ENCODE measurements at regions not wholly inside any gene's neighbourhood (a gene's known extent, or its start where the extent isn't known, plus 50 kb on each side); places are given as distances from the start of the nearest gene placed in this dataset.
"Not testable (repeated sequence)": the region's sequence is repeated elsewhere in the genome, so short reads cannot be mapped to it uniquely, and the experiment has no call there.

DNA sequence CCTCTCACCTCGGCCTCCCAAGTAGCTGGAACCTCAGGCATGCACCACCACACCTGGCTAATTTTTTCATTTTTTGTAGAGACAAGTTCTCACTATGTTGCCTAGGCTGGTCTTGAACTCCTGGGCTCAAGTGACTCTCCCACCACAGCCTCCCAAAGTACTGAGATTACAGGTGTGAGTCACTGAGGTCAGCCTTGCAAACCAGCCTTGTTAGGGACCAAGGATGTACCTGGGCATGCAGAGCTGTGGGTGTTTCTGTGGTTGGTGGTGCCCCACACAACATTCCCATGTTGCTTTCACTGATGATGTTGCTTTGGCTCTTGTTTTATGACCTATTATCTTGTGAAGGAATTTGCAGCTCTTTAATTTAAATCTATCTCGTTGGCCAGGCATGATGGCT lies 54.8 kb downstream of the OTUD1 start:
- no peak for DNase-seq

DNA sequence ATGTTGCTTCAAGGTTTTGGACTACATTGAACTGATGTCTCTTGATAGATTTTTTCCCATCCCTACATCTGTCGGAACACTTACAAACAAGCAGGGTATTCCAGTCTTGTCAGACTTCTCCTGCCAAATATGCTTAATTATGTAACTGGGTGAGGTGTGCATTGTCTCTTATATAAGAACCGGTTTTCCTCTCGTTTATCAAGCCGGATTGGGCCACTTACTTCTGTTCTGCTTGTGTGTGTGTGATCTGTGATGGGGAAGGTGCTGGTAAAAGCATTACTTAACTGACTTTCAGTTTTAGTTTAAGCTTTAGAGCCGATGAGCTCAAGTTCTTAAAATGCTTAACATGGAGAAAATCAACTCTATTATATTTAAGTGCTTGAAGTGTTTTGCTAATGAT lies 57.9 kb downstream of the OTUD1 start:
- DNase-seq, result no peak

DNA sequence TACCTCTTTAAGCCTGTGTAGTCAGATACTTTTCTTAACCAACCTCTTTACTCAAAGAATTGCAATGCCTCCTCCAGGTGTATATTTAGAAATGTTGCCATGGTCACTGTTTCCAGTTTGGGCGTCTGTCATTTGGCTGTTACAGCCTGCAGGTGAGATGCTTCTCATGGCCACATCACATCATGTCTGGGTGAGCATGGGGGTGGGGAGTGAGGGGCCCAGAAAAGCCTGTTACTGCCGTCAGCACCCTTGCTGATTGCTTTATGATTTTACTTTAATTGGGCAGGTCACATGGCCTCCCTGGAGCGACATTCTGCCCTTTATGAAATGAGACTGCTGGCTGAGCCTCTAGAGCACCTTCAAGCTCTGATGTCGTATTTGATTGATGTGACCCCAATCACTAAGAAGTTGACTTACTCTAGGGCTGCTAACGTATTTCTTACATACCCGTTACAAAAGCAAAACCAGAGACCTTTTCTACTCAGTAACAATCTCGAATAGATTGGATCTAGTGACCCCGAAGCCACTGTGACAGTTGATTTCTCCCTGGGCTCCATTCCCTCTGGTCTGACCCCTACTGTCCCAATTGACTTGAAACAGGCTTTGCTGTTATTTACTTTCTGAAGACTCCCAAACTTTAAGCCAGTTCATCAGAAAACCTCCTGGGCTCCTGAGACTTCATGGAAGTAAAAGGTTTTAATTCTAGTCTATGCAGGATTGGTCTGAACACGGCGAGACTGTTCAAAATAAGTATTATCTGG lies 60.7 kb downstream of the OTUD1 start:
- no peak for DNase-seq

DNA sequence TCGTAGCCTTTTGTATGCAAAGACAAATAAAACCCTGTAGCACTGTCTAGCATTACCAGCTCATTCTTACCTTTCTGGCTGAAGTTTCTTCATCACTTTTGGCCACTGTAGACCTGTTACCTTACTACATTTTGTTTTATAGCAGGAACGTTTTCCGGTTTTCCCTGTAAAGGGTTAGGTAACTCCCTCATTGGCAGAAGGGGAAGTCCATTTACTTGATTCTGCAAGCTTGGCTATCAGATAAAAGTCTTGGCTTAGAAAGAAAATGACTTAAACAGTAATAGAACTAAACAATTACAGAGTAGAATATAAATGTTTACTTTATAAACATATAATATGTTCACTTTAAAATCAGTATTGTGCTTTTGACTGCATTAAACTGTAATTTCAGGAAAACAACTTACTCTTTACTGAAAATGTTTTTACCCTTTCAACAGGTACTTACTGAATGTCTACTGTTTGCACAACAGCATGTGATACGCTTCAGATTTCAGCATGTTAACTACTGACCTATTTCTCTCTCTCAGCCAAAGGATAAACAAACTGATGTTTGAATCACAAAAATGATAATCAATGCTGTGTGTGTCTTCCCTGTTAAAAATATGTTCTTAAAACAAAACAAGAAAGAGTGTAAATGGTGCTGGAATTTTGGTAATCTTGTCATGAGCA lies 67.1 kb downstream of the OTUD1 start:
- DNase-seq, result no peak

DNA sequence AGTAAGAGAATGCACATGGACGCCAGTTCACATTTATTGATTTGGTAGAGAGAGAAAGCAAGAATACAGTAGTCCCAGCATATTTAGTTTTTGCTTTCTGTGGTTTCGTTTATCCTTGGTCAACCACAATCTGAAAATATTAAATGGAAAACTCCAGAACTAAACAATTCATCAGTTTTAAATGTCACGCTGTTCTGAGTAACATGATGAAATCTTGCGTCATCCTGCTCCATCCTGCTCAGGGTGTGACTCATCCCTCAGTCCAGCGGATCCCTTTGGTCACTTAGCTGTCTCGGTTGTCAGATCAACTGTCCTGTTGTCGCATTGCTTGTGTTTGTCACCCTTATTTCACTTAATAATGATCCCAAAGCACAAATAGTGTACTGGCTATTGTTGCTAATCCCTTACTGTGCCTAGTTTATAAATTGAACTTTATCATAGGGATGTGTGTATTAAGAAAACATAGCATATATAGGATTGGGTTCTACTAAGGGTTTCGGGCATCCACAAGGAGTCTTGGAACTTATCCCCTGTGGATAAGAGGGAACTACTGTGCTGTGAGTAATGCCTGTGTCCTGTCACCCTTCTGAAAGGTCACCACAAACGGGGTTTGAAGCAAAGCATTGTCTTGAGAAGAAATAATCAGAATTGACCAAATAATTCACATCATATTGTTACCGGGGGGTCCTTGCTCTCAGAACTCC lies 73.6 kb downstream of the OTUD1 start:
- DNase-seq, result no peak

DNA sequence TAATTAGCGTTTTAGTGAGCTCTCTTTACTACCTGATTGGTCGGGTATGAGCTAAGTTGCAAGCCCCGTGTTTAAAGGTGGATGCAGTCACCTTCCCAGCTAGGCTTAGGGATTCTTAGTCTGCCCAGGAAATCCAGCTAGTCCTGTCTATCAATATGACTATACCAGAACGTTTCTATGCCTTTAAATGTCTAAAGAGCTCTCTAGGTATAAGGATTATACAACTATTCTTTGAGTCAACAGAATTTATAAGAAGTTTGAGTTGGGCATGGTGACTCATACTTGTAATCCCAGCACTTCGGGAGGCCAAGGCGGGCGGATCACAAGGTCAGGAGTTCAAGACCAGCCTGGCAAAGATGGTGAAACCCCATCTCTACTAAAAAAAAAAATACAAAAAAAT lies 74.7 kb downstream of the OTUD1 start:
- not testable (repeated sequence) for DNase-seq

DNA sequence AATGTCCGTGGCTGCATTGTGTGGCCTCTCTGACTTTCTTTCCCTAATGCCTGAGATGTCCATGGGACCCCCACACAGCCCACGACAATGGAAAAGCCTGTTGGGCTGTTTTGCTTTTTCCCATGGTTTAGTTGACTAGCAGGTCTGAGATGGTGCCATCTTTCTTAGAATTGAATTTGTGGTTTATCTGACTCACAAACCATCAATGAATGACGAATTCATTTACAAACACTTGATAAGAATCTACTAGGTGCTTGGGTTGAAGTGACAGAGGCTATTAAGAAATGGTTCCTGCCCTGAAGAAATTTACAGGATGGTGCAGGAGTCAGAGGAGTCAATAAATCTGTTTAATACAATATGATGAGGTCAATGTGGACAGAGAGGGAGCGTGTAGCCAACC lies 75.4 kb downstream of the OTUD1 start:
- no peak for DNase-seq

DNA sequence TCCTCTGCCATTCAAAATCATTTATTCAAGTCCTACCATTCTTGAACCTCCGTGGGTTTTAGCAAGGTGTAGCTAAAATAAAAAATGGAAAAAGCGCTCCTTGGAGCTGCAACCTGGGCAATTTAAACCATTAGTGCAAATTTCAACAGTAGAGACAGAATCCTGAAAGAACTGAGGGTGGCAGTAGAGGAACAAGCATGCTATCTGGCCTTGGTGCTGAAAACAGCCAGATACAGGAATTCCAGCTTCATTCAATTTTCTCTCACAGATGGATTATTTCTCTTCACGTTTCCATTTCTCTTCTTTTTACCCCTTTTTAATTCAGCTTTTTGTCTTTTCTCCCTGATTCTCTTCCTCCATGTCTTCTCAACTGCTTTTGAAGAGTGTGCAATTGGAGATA lies 77.7 kb downstream of the OTUD1 start:
- DNase-seq, result no peak

DNA sequence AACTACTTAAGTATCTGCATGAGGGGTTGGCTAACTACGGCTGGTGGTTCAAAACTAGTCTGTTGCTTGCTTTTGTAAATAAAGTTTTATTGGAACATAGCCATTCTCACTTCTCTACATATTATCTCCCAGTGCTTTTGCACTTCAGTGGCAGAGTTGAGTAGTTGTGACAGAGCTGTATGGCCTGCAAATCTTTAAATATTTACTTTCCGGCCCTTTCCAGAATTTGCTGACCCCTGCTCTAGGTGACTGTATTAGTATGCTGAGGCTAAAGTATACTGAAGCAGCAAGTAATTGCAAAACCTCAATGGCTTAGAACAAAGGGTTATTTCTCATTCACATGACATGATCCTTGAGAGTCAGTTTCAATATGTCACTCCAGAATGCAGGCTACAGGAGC lies 78.3 kb downstream of the OTUD1 start:
- no peak for DNase-seq

DNA sequence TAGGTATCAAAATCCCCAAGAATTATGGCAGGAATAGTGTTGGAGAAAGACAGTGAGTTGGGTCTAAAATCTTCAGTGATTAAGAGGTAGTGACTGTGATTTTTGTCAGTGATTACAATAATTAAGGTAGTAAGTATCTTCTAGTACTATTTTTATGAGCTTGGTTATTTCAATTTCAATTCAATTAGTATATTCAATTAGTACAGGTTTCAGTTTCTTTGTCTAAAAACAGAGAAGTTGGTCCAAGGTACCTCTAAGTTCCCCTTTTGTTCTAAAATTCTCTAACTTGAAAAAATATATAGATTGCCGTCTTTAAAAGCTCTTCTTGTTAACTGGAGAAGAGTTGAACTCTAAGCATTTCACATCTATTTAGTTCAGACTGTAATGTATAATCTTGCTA lies 82.9 kb downstream of the OTUD1 start:
- no peak for DNase-seq

DNA sequence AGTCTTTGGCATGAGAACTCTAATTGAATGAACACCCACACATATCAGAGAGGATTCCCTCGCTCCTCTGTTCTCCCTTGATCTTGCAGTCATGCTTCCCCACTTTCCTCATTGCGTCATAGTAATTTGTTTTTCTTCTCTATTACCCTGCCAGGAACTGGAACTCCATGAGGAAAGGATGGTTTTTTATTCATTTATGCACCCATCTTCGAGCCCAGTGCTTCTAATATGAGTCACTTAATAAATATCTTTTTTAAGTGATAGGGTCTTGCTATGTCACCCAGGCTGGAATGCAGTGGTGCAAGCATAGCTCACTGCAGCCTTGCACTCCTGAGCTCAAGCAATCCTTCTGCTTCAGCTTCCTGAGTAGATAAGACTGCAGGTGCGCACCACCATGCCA lies 83.5 kb downstream of the OTUD1 start:
- no peak for DNase-seq

DNA sequence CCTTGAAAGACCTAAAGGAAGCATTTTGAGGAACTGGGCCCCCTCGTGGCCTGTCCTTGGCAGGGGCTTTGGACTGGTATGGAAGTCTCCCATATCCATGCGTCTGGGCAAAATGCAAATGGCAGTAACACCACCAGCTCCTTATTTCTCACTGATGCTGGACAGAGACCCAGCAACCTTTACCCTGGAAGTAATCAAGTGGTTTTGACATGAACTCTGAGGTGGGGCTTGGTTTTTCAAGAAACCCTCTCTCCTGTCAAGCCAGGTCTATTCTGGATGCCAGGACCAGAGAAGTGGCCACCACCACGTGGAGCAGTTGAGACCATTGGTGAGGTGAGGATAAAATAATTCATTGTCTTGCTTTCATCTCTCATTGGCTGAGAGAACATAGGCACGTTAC lies 84.4 kb downstream of the OTUD1 start:
- DNase-seq, result no peak

DNA sequence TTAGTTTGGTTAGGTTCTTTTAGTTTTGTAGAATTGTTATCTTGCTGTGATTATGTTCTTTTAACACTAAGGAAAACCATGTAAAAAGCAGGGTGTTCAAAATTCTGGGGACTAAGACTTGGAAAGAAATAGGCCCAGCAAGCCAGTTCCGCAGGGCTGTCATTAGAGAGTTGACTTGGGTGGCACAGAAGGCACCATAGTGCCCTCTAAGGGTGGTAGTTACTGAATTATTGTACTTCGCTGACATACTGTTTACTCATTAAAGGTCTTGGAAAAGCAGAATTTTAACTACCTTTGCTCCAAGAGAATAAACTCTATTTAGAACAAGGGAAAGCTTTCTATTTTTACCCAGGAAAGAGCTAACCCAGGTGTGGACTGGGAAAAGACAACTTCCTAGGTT lies 86.5 kb downstream of the OTUD1 start:
- no peak for DNase-seq

DNA sequence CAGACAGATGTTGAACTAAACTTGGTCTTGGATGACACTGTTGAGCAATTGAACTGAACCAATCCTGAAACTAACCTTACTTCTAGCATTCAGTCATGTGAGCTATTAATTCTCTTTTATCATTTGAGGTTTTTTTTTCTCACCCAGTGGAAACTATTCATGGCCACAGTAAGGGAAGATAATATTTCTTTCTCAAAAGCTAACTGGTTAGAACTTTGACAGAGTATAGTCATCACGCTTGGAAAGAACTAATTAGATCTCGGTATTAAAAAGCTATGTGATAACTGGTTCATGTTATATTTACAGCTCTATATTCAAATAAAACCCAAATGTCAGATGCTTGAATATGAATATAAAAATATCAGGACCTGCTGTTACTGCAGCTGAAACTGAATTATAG lies 89.5 kb downstream of the OTUD1 start:
- no peak for DNase-seq

DNA sequence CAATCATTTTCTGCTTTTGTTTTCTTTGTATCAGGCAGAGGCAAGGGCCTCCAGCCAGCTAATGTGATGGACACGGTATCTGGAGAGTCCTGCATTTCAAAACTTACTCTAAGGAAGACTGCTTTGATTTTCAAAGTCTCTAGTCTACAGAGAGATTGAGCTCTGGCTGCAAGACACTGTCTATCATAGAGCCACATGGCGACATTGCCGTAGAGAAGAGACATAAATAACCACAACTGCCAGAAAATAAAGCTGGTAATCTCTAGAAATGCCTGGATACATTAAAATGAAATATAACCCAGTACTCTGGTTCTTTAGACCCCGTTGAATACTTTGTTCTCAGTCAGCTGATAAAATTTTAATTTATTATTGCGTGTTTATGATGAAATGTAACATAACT lies 90.8 kb downstream of the OTUD1 start:
- DNase-seq, result no peak

DNA sequence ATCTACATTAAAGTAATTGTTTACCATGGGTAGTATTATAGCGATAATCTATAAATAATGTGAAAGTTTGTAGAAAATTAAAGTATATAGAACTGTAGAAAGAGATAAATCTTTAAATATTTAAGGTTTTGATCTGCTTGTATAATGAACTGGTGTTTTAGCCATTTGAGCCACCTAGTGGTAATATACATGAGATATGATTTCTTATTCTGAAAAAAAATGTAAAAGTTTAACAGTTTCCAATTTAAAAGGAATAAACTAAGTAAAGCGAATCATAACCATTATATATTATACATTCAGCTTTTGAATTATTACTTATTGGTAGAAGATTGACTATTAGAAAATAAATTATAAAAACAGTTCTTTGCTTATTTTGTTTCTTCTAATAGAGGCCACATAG lies 91.2 kb downstream of the OTUD1 start:
- DNase-seq, result no peak

DNA sequence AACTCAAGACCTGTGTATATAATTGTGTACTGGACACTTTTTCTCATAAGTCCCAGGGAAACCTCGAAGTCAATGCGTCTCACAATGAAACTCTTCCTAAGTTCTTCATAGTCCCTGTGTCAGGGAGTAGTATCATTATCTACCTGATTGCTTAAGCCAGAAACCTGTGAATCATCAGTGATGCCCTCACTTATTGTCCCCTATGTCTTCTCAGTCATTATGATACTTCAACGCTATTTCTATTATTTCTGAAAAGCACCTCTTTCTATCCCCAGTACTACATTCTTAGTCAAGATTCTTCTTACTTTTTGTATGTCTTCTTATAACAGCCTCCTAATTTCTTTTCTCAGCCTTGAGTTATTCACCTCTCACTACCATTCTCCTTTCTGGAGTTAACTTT lies 94.3 kb downstream of the OTUD1 start:
- no peak for DNase-seq

DNA sequence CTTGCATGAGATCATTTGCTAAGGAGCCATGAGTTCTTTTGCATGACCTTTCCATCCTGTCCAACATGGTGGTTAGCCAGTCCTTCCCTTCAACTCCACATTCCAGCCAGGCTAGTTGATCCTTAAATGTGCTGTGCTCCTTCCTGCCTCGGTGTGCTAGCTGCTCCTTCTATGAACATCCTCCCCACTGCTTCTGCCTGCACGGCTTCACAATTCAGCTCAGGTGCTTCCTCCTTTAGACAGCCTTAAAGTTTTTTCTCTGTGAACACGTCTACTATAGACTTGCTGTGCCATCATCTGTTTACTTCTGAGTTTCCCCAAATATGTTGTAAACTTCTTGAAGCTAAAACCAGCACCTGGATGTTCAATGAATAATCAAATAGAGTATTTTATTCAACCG lies 95.5 kb downstream of the OTUD1 start:
- DNase-seq, result no peak

DNA sequence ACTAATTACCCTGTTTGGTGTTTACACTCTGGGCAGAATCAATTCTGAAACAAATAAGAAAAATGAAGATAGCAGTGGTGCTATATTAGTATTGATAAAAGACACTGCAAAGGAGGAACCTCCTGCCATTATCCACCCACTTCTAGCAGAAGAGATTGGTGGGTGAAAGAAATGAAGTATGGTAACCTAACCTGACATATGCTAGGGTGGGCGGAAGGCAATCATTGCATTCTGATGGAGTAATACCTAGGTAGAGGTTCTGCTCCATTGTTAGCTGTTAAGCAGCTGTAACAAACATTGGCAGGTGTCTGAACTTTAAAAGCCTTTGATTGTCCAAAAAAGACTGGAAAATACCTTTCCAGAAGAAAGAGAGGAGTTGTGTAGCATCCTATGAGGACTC lies 95.9 kb downstream of the OTUD1 start:
- no peak for DNase-seq

DNA sequence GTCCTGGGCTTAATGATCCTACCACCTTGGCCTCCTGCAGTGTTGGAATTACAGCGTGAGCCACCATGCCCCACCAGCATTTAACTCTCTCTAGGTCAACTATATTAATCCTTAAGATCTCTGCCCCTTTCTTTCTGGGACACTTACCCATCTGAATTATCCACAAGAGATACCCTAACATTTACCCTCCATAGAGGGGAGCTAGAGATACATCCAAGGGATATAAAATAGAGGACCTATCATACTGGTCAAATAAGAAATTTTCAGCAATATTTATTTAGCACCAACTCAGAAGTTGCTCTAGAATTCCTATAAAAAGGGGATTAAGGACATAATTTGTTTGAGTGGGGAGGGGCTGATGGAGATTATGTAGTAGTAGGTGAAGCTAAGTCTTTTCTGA lies 96.5 kb downstream of the OTUD1 start:
- no peak for DNase-seq

DNA sequence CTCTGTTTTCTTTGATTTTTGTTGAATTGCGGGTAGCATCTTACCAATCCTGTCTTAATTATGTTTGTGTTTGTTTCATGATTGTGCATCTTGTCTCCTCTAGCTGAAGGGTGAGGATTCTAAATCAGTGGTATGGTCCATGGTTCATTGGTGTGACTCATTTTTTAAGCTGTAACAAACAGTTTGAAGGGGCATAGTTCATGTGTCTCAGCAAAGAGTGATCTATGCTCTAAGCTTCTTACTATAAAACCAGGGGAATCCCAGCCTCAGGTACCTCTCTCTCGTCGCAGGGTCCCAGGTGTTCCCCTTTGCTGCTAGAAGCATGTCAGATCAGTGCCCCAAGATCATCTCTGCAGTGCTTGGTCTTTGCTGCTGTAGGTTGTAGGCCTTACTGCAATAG lies 100.1 kb downstream of the OTUD1 start:
- no peak for DNase-seq

DNA sequence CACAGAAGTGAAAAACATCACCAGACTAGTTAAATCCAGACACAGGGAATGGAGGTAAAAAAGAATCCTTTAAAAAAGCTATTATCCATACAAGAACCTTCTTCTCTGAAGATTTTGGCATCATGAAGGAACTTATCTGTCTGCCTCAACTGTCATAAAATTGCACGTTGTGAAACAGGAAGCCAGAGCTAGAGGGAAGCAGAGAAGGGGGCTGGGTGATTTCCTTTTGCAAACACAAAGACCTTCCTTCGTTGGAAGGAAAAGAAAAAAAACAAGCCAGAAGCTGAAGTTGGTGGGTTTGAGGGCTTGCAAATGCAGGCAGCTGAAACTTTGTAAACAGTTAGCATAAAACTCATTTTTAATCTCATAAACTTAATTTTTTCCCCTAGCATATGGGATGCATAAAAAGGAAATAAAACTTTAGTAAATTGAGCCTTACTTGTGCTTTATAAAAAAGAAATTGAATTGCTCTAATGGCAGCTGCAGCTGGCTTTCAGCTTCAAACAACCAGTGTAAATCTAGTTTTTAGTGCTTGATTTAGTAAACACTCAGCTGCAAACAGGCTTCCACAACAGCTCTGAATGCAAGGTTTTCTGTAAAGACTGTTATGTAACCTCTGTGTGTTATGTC lies 101.6 kb downstream of the OTUD1 start:
- no peak for DNase-seq

DNA sequence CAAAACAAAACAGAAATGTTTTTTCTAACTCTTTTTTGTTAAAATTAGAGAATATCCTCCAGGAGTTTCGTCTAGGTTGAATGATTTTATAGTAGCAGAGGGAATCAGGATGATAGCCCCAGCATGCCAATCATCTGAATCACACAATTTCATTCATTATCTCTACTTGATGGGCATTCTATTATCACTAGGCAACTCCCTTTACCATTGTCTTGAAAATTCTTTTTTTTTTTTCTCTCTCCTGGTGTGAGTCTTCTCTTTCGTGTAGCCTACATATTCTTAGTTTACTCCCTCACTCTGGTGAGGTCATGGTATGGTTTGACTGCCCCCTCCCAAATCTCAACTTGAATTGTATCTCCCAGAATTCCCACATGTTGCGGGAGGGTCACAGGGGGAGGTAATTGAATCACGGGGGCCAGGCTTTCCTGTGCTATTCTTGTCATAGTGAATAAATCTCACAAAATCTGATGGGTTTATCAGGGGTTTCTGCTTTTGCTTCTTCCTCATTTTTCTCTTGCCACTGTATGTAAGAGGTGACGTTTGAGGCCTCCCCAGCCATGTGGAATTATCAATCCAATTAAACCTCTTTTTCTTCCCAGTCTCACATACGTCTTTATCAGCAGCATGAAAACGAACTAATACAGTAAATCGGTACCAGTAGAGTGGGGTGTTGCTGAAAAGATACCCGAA lies 105.0 kb downstream of the OTUD1 start:
- DNase-seq, result no peak

Data from NCI-H82 (cell line).